NCI-H446 treated with DMSO at 0.1 percent for 48 hours (cell line): ENCODE measurements at regions not wholly inside any gene's neighbourhood (a gene's known extent, or its start where the extent isn't known, plus 50 kb on each side); places are given as distances from the start of the nearest gene placed in this dataset.

ENCODE experiments used
- DNase-seq: peaks from one replicate; lab custom pipeline; 2025; lab: John Stamatoyannopoulos, UW

GRCh38 chr4:180913750-180914149, 1329.5 kb upstream of the TENM3 start:
- DNase-seq = no peak

GRCh38 chr4:180923486-180923885, 1319.7 kb upstream of the TENM3 start:
- no peak for DNase-seq

- DNase-seq = no peak
Observed at GRCh38 chr4:180925805-180926204, 1317.4 kb upstream of the TENM3 start.

GRCh38 chr4:180926277-180926676, 1316.9 kb upstream of the TENM3 start:
- no peak for DNase-seq

GRCh38 chr4:180932370-180933001, 1310.7 kb upstream of the TENM3 start:
- DNase-seq = no peak

GRCh38 chr4:180937083-180937482, 1306.1 kb upstream of the TENM3 start:
- DNase-seq = no peak

GRCh38 chr4:180940680-180941079, 1302.5 kb upstream of the TENM3 start:
- no peak for DNase-seq

- DNase-seq = no peak
Observed at GRCh38 chr4:180942367-180942916, 1300.8 kb upstream of the TENM3 start.

GRCh38 chr4:180946188-180946587, 1297.0 kb upstream of the TENM3 start:
- DNase-seq = no peak

GRCh38 chr4:180947425-180947824, 1295.8 kb upstream of the TENM3 start:
- DNase-seq = no peak

- DNase-seq = no peak
Observed at GRCh38 chr4:180949424-180950213, 1293.6 kb upstream of the TENM3 start.

- DNase-seq = no peak
Observed at GRCh38 chr4:180950377-180950776, 1292.8 kb upstream of the TENM3 start.

GRCh38 chr4:180951312-180951711, 1291.9 kb upstream of the TENM3 start:
- no peak for DNase-seq

GRCh38 chr4:180953572-180953971, 1289.6 kb upstream of the TENM3 start:
- no peak for DNase-seq

GRCh38 chr4:180960743-180961401, 1282.3 kb upstream of the TENM3 start:
- no peak for DNase-seq

GRCh38 chr4:180962268-180962667, 1280.9 kb upstream of the TENM3 start:
- DNase-seq = no peak

- no peak for DNase-seq
Observed at GRCh38 chr4:180966312-180966711, 1276.9 kb upstream of the TENM3 start.

- no peak for DNase-seq
Observed at GRCh38 chr4:180967936-180968335, 1275.3 kb upstream of the TENM3 start.

GRCh38 chr4:180973894-180974293, 1269.3 kb upstream of the TENM3 start:
- DNase-seq = no peak

GRCh38 chr4:180990931-180991330, 1252.3 kb upstream of the TENM3 start:
- DNase-seq = no peak

GRCh38 chr4:180993244-180993836, 1249.9 kb upstream of the TENM3 start:
- no peak for DNase-seq

- no peak for DNase-seq
Observed at GRCh38 chr4:180994722-180995121, 1248.5 kb upstream of the TENM3 start.
